T-helper 1 cell treated with Interleukin-12 subunit alpha and Interleukin-12 subunit beta and Interleukin-4 antibody, amounts not matched to agents 30 ng/mL and 1 ng/mL, for 36 hours (primary cell): ENCODE measurements at regions not wholly inside any gene's neighbourhood (a gene's known extent, or its start where the extent isn't known, plus 50 kb on each side); places are given as distances from the start of the nearest gene placed in this dataset.
"Not testable (repeated sequence)": the region's sequence is repeated elsewhere in the genome, so short reads cannot be mapped to it uniquely, and the experiment has no call there.

Source experiments
- intact Hi-C: fragments of 100-400 bp; cut with micrococcal nuclease; formaldehyde crosslinking; loops from one replicate; pipeline ENCODE4 v1.15.1; 2024

DNA sequence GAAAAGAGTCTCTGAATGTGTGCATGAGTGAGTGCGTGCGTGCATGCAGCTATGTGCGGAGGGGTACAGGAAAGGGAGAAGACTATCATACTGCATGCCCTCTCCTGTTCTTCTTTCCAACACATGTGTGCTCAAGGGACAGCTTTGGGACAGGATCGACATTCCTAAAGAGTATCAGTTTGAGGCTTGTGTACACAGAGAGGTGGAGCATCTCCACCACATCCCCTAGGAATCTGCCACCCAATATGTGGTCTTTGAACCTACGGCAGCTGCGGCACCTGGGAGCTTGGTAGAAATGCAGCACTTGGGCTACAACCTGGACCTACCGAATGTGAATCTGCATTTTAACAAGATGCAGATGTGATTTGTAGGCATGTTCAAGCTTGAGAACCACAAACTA, 132.3 kb upstream of the GLRA1 start:
- intact Hi-C loops: no loop called here

DNA sequence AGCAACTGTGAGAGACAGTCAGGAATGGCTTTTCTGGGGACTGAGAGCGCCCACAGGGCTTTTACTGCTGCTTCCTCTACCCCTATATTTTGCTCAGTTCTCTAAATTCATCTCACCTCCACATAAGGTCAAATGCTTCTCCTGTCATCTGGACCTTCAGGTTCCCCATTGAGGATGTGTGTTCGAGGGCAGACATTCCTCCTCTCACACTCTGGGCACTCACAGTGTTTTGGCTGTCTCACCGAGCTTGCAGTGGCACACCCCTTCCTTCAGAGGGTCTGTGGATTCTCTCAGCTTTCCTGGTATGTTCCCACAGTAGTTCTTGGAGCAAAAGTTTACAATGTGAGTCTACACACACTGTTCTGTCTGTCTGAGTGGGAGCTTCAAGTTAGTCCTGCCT, 127.8 kb upstream of the GLRA1 start:
- intact Hi-C loops: no loop called here

DNA sequence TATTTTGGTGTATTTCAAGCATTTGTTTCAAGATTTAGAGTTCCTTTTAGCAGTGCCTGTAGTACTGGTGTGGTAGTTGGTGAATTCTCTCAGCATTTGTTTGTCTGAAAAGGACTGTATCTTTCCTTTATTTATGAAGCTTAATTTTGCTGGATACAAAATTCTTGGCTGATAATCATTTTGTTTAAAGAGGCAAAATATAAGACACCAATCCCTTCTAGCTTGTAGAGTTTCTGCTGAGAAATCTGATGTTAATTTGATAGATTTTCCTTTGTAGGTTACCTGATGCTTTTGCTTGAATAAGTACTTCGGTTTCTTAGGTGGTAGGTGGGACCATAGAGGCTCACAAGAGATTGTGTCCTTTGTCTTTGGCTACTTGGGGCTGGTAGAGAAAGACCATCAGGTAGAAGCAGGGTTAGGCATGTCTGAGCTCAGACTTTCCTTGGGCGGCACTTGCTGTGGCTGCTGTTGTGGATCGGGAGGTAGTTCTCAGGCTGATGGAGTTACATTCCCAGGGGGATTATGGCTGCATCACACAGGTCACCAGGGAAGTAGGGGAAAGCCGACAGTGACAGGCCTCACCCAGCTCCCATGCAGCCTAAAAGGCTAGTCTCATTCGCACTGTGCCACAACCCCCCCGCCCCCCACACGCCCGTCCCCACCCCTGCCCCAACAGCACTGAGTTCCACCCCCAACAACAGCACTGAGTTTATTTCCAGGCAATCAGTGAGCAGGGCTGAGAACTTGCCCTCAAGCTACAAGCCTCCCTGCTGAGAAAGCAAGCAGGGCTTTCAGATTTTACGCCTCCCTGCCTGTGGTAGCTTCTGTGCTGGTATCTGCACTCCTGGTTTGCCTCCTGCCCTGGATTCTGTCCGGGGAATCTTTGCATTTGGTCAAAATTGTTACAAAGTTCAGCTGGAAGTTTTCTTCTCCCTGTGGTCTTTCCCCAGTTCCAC, 127.1 kb upstream of the GLRA1 start:
- intact Hi-C loops: no loop called here

DNA sequence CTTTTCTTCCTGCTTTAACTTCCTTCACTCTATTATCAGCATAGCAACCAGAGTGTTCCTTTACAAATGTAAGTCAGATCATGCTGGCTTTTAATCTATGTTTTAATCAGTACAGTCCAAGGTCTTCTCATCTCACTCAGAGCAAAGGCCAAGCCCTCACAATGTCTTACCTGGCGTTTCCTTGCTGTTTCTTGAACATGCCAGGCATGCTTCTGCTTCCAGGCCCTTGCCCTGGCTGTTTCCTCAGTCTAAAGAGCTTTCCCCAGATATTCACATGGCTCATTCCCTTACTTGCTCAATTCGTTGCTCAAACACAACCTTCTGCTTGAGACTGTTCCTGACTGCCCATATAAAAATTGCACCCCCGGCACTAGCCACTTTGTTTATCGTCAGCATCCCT, 121.7 kb upstream of the GLRA1 start:
- intact Hi-C loops: no loop called here

DNA sequence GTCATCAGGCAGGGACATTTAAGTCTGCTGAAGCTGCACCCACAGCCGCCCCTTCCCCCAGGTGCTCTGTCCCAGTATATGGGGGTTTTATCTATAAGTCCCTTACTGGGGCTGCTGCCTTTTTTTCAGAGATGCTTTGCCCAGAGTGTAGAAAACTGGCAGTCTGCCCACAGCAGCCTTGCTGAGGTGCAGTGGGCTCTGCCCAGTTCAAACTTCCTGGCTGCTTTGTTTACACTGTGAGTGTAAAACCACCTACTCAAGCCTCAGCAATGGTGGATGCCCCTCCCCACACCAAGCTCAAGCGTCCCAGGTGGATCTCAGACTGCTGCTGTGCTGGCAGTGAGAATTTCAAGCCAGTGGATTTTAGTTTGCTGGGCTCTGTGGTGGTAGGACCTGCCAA, 114.2 kb upstream of the GLRA1 start:
- intact Hi-C loops: not testable (repeated sequence)

DNA sequence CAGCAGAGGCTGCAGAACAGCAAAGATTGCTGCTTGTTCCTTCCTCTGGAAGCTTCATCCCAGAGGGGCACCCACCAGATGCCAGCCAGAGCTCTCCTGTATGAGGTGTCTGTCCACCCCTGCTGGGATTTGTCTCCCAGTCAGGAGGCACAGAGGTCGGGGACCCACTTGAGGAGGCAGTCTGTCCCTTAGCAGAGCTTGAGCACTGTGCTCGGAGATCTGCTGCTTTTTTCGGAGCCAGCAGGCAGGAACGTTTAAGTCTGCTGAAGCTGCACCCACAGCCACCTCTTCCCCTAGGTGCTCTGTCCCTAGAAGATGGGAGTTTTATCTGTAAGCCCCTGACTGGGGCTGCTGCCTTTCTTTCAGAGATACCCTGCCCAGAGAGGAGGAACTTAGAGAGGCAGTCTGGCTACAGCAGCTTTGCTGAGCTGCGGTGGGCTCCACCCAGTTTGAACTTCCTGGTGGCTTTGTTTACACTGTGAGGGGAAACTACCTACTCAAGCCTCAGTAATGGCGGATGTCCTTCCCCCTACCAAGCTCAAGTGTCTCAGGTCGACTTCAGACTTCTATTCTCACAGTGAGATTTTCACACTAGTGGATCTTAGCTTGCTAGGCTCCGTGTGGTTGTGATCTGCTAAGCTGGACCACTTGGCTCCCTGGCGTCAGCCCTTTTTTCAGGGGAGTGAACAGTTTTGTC, 101.8 kb upstream of the GLRA1 start:
- intact Hi-C loops: loop anchor here (1.0 kb wide), 1 partner anchor 255 kb away; the partner anchor contains the start of gene G3BP1

DNA sequence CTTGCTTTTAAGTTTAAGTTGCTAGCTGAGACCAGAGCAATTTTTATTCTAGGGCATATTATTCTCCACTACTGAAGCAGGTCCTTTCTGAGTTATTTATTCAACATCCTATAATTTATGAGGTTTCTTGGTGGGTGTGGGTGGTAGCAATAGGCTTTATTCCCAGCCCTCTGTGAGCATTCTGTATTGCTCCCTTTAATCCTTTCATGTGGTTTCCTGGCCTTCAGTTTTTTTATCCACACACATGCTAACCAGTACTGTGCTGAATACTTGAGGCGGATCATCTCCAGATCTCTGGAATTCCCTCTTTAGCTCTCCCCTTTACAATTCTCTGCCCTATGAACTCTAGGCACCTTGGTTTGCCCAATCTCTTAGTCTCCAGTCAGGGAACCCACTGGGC, 91.8 kb upstream of the GLRA1 start:
- intact Hi-C loops: no loop called here

DNA sequence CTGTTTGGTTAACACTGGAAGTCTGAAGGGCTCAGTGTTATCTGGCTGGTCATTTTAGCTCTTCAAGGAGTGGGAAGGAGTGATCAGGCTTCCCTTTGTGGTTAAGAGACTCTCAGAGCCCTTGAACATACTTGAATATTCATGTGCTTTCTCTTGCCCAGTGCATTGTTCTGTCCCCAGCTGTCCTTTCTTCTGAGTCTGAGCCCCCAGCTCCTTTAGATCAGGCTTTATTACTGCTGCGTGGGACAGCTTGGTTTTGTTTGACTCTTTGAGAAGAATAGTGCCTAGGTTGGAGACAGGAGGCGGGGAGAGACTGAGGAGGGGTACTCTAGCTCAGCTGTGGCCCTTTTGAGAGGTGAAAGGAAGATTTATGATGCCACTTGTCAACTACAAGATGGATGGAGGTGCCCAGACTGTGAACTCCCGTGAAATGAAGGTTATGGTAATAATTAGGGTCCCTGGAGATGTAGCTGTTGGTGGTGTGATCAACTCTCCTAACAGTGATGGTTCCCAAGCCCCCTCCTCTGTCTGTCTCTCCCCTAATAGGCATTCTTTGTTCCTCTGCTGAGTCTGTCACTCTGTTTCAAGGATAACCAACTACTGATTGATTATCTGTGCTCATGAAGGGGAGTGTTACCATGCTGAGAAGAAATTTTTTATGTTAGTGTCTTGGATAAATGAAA, 83.1 kb upstream of the GLRA1 start:
- intact Hi-C loops: no loop called here

DNA sequence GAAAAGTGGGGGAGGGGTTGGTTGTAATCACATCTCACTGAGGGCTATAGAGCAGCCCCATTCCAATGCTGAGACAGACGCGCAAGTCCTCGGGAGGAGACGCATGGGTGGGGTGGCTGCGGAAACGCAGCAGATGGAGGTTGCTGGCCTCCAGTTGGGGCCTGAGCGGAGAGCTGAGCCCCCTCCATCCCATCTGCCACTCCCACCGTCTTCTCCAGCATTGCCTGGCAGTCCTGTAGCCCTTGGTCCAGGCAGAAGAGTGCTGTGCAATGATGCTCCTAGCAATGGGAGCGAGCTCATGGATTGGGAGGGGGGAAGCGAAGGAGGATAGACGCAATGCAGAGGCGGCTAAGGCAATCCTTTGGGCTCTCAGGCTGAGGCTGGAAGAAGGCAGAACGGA, 79.4 kb upstream of the GLRA1 start:
- intact Hi-C loops: no loop called here
